Stimulated activated CD4-positive, alpha-beta T cell treated with anti-CD3 and anti-CD28 coated beads, Interleukin-2, amount 100 ng/mL, for 48 hours (primary cell): ENCODE measurements at regions not wholly inside any gene's neighbourhood (a gene's known extent, or its start where the extent isn't known, plus 50 kb on each side); places are given as distances from the start of the nearest gene placed in this dataset.

Source experiments
- DNase-seq, 2 donors: peaks; one replicate each; pipeline ENCODE4 v3.0.0-alpha.2; 2020

DNA sequence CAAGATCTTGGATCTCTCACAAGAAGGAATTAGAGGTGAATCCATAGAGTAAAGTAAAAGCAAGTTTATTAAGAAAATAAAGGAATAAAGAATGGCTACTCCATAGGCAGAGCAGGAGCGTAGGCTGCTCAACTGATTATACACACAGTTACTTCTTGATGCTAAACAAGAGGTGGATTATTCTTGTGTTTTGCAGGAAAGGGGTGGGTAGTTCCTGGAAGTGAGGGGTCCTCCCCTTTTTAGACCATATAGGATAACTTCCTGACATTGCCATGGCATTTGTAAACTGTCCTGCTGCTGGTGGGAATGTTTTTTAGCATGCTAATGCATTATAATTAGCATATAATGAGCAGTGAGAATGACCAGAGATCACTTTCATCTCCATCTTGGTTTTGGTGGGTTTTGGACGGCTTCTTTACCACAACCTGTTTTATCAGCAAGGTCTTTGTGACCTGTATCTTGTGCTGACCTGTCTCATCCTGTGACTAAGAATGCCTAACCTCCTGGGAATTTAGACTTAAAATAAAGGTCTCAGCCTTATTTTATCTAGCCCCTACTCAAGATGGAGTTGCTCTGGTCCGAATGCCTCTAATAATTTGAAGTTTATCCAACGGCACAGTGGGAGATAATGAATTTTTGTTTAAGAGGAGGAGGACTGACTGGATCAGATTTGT is 165.7 kb upstream of the DMRT1 start:
- DNase-seq: no peak

DNA sequence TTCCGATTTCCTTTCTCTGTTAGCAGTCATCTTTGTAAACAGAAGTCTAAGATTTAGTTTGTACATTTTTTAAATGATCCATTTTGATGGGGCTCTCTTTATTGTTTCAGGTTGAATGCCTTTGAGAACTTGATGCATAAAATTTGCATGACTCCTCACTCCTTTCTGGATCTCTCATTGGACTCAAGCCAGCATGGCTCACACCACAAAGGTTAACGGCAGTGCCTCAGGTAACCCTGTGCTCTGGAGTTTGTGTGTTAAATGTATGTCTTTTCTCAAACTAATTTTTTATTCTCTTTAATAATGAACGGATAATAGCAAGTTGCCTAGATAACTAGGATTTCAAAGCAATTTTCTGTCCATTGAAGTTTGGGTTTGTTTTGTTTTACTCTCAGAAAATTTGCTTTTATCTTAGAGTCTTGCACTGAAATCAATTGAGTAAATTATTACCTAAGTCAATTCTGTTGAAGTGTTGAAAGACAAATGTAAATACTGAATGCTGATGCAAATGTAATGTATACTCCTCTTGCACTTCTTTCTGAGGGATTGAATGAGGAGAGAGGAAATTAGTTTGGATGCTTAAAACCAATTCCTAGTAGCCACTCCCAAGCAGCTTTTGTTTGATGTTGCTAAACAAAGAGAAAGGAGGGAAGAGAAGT is 164.6 kb upstream of the DMRT1 start:
- no peak for DNase-seq

DNA sequence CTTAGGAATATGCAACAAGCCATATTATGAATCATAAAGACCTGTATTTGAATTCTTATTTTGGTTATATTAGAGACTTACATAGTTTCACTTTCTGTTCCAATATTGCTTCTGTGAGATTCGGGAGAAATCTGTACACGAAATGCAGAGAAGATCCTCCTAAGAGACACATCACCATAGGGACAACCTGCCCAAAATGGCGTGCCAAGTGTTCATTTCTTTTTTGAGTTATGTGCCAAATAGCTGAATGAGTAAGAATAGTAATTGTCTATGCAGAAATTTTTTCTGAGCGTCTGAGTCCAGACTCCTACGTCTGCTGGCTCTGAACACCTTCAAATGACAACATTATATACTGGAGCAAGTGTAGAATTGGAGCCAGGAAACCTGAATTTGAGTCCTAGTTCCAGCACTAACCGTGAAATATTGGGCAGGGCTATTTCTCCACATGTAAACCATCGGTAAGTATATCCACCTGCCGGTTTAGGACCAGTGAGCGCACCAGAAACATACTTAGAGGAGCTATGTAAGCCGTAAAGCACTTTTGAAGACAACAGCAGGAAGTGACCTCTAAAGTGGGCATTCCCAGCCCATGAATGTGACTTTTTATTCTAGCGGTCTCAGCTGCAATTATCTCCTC is 163.9 kb upstream of the DMRT1 start:
- no peak for DNase-seq

DNA sequence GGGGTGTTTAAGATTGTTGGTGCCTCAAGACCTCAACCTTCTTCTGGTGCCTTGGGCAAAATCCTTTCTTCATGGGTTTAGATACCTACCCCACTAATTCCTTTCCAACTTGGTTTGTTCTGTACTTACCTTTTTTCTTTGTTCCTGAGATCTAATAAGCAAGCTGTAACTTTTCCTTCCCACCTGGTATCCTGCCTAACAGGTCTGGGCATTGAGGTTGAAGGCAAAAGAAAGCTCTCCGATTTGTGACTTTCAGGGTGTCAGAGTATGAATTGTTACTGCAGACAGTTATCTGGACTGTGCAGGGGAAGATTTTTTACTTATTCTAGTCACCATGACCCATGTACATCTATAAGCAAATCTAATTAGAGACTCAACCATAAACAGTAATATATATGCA is 162.6 kb upstream of the DMRT1 start:
- DNase-seq: no peak

DNA sequence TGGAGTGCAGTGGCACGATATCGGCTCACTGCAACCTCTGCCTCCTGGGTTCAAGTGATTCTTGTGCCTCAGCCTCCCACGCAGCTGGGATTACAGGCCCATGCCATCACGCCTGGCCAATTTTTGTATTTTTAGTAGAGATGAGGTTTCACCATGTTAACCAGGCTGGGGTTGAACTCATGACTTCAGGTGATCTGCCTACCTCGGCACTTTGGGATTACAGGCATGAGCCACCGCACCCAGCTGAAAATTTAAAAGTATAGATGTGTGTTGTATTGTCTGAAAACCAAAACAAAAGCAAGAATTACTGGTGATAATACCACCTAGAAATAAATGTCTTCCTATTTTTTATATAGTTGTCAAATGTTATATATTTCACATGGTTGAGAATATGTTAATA is 162.0 kb upstream of the DMRT1 start:
- DNase-seq: no peak

DNA sequence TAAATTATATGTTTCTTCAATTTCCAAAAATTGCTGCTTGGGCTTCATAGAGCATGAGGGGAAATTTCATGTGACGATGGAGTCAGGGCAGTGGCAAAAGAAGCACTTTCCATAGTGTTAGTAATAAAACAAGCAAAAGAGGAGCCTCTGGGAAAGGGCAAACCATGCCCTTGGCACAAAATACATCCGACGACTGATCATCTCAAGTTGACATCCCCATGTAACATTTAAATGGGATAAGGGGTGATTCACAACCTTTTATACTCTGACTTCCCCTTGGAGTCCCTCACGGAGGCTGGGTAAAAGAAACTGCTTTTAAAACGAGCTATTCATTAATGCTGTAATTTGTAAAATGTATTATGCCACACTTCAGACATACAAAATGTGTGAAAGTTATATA is 161.4 kb upstream of the DMRT1 start:
- no peak for DNase-seq

DNA sequence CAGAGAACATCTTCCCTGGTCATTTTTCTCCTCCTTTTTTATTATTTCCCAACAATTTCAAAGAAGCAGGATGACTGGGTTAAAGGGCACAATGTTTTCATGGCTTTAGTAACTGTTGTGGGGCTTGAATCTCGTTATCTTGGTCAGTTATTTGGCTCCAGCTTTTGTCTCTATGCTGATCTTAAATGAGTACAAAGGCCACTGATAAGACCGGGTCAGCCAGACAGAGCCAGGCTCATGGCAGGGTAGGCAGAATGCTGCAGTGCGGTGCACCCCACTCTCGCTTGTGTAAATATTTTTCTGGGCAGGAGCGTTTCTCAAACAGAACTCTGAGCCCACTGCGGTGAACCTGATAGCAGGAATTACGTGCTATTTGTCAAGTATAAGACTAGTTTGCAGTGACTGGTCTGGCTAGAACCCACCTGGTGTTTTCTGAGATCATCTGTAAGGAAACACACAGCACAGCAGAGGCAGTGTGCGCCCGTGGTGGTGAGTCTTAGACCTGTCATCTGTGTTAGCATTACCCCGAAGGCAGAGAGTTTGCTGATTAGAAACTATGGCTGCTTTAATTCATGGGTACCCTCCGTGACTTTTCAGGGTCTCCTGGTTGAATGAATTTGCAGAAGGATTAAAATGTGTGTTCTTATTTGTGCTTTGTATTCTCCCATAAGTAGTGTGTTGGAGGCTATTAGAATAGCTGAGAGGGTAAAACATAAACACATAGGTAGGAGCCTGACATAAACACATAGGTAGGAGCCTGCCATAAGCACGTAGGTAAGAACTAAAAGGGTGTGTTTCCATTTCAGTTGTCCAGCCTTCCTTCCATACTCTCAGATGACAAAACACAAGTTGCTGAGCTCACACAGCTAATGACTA is 158.6 kb upstream of the DMRT1 start:
- no peak for DNase-seq

DNA sequence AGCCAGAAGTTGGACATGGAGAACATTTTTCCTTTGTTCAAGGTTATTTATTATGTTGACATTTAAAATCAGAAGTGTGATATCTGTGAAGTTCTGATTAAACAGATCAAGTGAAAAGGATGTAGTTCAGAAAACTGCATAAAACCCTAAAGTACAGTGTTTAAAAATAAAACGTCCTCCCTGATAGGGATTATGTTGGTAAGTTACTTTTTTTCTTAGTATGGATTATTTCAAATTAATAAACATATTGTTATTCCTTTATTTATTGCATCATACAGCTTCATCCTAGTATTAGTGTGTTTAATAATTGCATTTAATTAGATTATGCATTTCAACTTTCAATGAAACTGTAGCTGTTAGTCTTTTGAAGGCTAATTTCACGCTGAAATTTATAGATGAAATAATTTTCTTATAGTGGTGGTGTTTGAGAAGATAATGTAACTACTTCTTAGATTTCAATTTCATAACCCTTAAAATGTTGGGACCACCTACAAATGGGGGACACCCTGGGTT is 157.9 kb upstream of the DMRT1 start:
- DNase-seq: no peak

DNA sequence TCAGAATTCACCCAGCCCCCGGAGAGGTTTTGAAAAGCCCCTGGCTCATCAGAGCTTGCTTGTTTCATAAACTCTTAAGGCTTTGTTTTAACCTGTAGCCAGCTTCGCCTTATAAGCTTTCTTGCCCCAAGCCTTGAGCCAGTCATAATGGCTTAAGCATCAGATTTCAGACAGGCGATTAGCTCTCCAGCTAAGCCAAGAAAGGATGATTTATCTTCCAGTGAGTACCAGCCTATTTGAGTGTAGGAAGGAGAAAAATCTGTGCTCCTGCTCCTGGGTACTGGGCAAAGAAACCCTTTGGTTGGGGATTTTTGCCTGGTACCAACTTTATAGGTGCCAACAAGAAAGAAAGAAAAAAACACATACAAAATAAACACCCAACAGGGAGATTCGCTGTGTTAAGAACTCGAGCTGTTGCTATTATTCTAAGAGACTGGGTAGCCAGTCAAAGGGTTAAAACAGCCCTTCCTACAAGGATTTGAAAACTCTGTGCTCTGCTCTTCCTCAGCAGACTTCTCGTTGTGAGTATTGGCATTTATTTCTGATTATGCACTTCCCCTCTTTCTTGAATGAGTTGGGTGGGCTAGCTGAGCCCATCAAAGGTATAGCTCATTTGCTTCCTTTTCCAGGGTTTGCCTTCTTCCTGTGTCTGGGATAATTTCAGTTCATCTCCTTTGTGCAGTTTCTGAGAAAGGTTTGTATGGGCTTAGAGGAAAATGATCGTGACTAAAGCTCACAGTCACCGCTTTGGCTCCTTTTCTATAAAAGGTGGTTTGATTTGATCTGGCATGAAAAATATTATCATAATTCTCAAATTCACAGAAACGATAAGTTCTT is 157.2 kb upstream of the DMRT1 start:
- DNase-seq: no peak

DNA sequence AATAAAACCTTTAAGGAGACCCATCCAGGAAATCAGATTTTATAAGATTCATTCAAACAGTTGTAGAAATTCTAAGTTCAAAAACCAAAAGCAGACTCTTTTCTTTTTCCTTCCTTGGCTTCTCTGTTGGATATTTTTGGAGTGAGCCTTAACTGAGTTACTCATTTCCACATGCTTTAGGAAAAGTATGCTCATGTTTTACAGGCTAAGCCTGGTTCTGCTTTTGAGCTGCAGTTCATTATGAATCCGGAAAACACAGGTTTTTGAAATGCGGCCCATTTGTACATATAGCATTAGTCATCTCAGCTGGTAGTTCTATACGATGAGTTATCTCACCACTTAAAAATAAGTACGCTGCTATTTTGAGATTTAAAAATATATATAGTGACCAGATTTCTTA is 156.6 kb upstream of the DMRT1 start:
- DNase-seq: no peak

DNA sequence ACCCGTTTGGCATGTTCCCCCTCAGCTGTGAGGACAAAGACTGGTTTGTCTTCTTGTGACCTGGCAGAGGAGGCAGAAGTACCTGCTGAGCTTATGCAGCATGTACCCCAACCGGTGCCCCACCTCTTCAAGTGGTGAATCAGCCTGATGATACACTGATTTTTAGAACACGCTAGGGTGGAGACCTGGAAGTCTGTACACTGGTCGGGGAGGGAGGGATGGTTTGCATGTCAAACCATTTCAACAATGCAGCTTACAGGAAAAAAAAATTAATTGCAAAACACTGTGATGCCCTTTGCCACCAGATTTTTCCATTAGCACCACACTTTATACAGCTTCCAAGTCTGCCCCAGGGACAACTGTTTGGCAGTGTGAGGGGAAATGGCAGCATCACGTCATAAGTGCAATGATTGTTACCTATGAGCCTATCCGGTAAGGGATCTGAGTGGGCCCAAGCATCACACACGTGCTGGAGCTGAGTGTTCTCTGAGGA is 155.1 kb upstream of the DMRT1 start:
- no peak for DNase-seq

DNA sequence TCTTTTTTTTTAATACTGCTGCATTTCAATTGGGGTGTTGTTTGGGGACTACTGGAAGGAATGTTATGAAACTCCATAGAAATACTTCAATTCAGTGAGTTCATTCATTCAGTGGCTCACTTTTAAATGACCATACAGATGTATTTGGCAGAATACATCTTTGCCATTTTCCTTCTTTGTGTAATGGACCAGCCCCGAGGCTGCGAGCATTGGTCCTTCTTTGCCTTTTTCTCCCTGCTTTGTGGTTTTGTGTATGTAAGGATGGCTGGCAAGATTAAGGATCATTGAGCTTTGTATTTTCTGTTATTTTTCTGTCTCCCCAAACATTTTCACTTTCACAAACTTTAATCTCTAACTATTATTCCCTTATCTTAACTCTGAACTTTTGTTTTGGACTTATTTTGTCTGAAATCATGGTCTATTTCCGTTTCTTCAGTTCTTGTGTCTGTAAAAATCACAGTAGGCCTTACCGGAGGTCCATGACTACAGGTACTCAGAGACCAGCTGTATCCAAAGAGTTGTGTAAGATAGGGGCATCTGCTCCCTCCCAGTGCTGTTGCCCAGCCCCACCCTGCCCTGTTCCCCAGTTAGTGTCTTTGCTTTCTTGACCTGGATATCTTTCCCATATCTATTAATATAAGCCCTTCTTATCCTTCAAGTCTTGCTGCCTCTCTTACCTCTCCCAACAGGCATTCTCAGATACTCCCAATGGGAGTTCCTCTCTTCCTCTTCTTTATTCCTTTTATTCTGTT is 154.3 kb upstream of the DMRT1 start:
- DNase-seq: no peak

DNA sequence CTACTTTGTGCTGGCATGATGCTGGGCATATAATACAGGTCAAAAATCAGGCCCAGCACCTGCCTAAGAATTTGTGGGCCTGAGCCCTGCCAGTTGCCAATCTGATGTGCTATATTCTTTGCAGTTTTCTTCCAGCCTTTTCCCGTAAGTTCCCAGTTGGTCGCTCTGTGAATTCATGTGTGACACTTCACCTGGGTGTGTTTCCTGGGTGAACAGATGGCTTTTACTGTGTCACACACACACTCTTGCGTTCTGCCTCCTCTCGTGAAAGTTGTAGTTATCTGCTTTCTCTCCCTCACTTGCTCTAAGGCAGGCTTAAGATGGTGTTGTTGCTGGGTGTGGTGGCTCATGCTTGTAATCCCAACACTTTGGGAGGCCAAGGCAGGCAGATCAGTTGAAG is 153.5 kb upstream of the DMRT1 start:
- DNase-seq: no peak

DNA sequence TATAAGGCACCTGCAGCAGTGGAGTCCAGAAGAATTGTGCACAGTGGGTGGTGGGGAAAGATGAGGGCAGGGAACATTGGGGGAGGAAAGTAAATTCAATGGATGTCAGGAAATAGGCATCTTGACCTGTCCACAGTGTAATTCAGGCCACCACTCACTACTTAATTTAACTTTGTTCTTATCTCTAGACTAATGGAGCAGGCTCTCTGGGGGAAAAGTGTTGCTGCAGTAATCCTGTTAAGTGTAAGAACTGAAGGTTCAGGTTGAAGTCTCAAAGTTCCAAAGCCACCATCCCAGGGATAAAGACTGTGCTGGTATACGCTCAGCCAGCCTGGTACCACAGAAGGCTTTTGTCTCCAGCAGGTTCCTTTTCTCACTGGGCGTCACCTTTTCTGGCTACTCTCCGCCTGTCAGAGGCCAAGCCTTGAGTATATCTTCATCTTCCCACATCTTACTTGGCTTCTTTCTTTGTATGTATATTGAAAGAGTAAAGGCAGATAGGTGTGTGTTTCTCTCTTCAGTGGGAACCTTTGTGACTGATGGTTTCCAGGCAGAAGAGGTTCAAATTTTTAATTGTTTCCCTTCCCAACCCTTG is 150.9 kb upstream of the DMRT1 start:
- DNase-seq: no peak

DNA sequence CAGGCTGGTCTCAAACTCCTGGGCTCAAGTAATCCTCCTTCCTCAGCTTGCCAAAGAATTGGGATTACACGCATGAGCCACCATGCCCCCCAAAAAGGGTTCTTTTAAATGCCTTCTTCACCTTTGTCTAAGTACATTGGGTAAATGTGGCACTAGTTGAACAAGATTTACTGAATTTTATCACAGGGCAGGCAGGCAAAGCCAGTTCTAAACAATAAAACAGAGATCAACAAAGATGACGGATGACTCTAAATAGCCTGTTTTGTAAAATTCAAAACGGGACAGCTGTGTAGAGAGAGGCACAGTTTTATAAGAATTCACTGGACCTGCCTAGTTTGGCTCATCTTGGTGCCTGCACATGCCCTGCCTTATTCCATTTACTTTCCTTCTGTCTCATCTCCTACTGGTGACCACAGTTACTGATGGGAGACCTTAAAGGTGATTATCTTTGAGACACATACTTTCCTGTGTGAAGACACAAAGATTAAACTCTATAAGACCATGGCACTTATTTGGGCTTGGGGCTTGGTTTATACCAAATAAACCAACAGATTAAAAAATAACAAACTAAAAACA is 149.6 kb upstream of the DMRT1 start:
- DNase-seq: no peak

DNA sequence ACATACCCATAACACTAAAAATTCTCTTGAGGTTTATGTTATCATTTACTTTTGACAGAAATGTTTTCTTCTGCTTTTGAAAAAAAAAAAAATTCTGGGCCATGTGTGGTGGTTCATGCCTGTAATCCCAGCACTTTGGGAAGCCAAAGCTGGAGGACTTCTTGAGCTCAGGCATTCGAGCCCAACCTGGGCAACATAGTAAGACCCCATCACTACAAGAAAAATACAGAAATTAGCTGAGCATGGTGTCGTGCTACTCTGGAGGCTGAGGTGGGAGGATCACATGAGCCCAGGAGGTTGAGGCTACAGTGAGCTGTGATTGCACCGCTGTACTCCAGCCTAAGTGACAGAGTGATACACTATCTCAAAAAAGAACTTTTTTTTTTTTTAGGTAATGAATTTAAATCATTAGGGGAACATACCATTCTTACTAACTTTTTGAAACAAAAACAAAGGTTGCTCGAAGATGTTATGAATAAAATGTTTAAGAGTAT is 148.8 kb upstream of the DMRT1 start:
- no peak for DNase-seq

DNA sequence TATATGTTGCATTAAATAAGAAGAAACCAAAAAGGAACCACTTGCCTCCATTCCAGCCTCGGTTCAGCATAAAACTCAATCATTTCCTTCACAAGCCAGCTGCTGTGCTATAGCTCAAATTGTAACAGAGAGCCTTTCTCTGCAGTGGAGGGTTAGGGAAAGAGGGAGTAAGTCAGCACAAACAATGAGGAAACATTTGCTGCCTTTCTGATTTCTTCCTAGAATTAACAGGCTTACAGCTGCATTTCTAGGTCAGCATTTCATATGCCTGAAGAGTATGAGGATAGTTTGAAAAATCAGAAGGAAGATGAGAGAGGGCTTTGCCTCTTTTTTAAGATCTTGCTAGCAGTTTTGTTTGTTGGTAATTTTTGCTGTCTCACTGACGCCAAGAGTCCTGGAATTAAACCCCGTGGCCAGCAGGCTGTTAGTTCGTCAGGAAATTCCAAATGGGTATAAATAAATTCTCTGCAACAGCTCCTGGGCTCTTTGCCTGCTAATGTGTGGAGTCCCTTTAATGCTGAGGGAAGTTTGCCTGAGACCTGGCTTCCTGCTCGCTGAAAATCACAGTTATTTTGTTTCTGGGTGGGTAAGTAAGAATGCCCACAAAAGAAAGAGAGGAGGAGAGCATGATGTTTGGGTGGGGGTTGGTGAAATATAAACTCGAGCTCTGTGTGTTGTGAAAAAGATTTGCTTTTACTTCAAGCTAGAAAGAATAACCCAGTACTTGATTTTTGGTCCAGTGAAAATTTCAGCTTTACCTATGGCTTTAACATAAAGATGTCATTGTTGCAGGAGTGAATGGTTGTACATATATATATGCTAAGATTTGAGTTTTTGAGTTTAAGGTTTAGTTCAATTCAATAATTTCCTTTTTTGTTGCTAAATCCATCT is 148.1 kb upstream of the DMRT1 start:
- DNase-seq: no peak

DNA sequence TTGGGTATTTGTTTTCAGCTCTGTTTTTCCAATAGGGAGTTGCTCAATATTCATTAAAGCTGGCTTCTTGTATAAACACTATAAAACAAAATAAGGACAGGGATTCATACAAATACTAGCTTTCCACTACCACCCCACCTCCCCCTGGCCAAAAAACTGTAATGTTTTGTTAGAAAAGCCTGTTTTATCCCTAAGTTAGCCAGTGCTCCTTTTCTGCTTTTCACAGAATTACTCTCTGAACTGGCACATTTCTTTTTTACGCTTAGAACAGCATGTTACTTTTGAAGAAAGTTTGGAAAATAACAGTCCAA is 147.4 kb upstream of the DMRT1 start:
- no peak for DNase-seq

DNA sequence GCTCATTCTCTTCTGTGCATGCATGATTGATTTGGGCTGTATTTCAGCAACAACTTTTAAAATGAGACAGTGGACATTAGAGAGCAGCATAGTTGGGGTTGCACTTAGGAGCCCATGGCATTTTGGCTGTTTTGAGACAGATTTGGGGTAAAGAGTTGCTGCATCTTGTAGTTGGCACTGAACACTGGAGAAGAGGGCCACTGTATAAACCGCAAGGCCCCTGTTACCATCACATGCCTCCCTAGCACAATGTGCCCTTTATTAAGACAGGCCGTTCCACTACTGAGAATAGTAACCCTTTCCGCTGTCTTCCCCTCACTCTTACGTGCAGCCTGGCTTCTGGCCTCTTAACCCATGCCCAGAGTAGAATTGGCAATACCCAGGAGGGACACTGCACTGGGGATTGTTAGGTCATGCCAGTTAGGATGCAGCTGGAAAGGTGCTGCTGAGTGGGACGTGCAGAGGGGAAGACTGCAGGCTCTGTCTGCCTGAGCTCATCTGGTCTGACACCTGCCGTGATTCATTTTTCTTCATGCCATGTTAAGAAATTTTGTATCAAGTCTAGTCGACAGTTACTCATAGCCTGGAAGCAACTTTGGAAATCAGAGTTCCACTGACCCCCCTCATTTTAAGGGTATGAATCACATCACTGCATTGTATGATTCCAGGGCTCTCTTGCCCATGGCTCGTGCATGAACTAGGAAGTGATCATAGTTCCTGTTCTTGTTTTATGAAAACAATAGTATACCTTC is 146.9 kb upstream of the DMRT1 start:
- DNase-seq: no peak
